ENCODE measurements at regions not wholly inside any gene's neighbourhood (a gene's known extent, or its start where the extent isn't known, plus 50 kb on each side); places are given as distances from the start of the nearest gene placed in this dataset.
"Not testable (repeated sequence)": the region's sequence is repeated elsewhere in the genome, so short reads cannot be mapped to it uniquely, and the experiment has no call there.

- no peaks in the 10 kb centered on the region for H3K9me3 ChIP-seq (ENCODE audit: control insufficient read depth, low read depth, low read length)
- H3K27me3 Mint-ChIP-seq (ENCODE audit: low read depth): peaks cover 7% of the 10 kb centered on the region
- no peak overlapping the region for H4K91ac ChIP-seq (ENCODE audit: insufficient read length, low read depth, low read length)
- no peak overlapping the region for H2AFZ ChIP-seq (ENCODE audit: low read length)
- no peak overlapping the region for H4K8ac ChIP-seq (replicated peaks; ENCODE audit: insufficient read length, low read depth, low read length)
- no peak overlapping the region for H2BK12ac ChIP-seq (ENCODE audit: insufficient read length, low read depth, low read length)
- H3T11ph ChIP-seq (ENCODE audit: low read length): no peak overlapping the region
- H3K18ac ChIP-seq (ENCODE audit: insufficient read length, low read depth, low read length): no peak overlapping the region
- no peak overlapping the region for H2BK5ac ChIP-seq (ENCODE audit: insufficient read length, low read length)
- no peak overlapping the region for H3K23ac ChIP-seq (ENCODE audit: insufficient read length, low read depth, low read length)
- H2BK120ac ChIP-seq (ENCODE audit: low read depth, low read length, poor library complexity, severe bottlenecking): no peak overlapping the region
- no peak overlapping the region for H3K4me2 ChIP-seq (ENCODE audit: insufficient read depth, insufficient read length, low read length)
- H4K20me1 ChIP-seq (ENCODE audit: control insufficient read depth, insufficient read depth, insufficient read length): no peaks in the 10 kb centered on the region
- H3K4me3 Mint-ChIP-seq: no peak overlapping the region; a peak in 1 of 5 replicates
- H3K79me1 ChIP-seq (ENCODE audit: insufficient read depth, low read depth, low read length, poor library complexity, severe bottlenecking): no peaks in the 10 kb centered on the region
- H3K23me2 ChIP-seq (ENCODE audit: insufficient read length, low read depth, low read length, poor library complexity, severe bottlenecking): peaks cover 2% of the 10 kb centered on the region
- H3K27me3 ChIP-seq (ENCODE audit: insufficient read depth, low read length): no peaks in the 10 kb centered on the region
- no peak overlapping the region for H3K14ac ChIP-seq (ENCODE audit: insufficient read depth, low read length)
- H3K79me2 ChIP-seq (ENCODE audit: insufficient read depth, low read length): no peaks in the 10 kb centered on the region
- DNase-seq: no peak
- H2AK5ac ChIP-seq (ENCODE audit: insufficient read length, low read length): no peak overlapping the region
- no CpG with 5 or more reads among the region's 8 CpGs for WGBS (ENCODE audit: extremely low coverage, insufficient read length, low lambda C conversion rate)
- H3K9ac ChIP-seq (ENCODE audit: extremely low read depth, insufficient read length, low read length): no peak overlapping the region
- H3K9me3 Mint-ChIP-seq: no peaks in the 10 kb centered on the region
- TF ChIP-seq, protein P1, sequence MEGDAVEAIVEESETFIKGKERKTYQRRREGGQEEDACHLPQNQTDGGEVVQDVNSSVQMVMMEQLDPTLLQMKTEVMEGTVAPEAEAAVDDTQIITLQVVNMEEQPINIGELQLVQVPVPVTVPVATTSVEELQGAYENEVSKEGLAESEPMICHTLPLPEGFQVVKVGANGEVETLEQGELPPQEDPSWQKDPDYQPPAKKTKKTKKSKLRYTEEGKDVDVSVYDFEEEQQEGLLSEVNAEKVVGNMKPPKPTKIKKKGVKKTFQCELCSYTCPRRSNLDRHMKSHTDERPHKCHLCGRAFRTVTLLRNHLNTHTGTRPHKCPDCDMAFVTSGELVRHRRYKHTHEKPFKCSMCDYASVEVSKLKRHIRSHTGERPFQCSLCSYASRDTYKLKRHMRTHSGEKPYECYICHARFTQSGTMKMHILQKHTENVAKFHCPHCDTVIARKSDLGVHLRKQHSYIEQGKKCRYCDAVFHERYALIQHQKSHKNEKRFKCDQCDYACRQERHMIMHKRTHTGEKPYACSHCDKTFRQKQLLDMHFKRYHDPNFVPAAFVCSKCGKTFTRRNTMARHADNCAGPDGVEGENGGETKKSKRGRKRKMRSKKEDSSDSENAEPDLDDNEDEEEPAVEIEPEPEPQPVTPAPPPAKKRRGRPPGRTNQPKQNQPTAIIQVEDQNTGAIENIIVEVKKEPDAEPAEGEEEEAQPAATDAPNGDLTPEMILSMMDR (conservative IDR thresholded peaks at IDR 0.05): no peak
- H4K5ac ChIP-seq (ENCODE audit: insufficient read length, low read depth, low read length): no peak overlapping the region
- H3K4me1 ChIP-seq (ENCODE audit: insufficient read depth, low read length): 0 out of 2 replicates have a peak, but pooled peaks cover 2% of the 10 kb centered on the region
- peaks cover 50 to 52% of the 10 kb centered on the region in 2 experiments for H3K4me1 Mint-ChIP-seq
- no peak overlapping the region for H3K27ac ChIP-seq (ENCODE audit: insufficient read length, low read depth, low read length)
- no peaks in the 10 kb centered on the region for H3K36me3 Mint-ChIP-seq (ENCODE audit: insufficient read depth in 1 of 3, low read depth in 3 of 3)
- no peak overlapping the region for H3K56ac ChIP-seq (ENCODE audit: insufficient read length, low read depth, low read length)
- no peak overlapping the region for H3K4ac ChIP-seq (ENCODE audit: low read depth, low read length)
- H3K27ac Mint-ChIP-seq: peak overlapping the region in 1 of 3 experiments; percentile 6; a peak in 1 of 7 replicates
- H2BK20ac ChIP-seq (ENCODE audit: low read depth, low read length, poor library complexity, severe bottlenecking): no peak overlapping the region
- H2BK15ac ChIP-seq (ENCODE audit: low read depth, low read length): no peak overlapping the region
Measured at GRCh38 chr2:16025211-16025875, 85.0 kb downstream of the MYCN start.

DNA sequence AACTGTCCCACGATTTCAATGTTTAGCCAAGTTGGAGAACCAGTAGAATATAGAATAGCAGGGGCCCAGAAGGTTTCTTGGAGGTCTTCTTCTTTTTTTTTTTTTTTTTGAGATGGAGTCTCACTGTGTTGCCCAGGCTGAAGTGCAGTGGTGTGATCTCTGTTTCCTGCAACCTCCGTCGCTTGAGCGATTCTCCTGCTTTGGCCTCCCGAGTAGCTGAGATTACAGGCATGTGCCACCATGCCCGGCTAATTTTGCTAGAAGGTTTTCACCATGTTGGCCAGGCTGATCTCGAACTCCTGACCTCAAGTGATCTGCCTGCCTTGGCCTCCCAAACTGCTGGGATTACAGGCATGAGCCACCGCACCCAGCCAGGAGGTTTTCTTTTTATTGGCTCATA lies 84.3 kb downstream of the MYCN start:
- not testable (repeated sequence) for H3K79me2 ChIP-seq (ENCODE audit: insufficient read depth, low read length); H4K20me1 ChIP-seq (ENCODE audit: control insufficient read depth, insufficient read depth, insufficient read length); H2AK5ac ChIP-seq (ENCODE audit: insufficient read length, low read length); H3T11ph ChIP-seq (ENCODE audit: low read length); H3K4me3 Mint-ChIP-seq; H2BK12ac ChIP-seq (ENCODE audit: insufficient read length, low read depth, low read length); H3K9me3 ChIP-seq (ENCODE audit: control insufficient read depth, low read depth, low read length); H3K18ac ChIP-seq (ENCODE audit: insufficient read length, low read depth, low read length); H3K4ac ChIP-seq (ENCODE audit: low read depth, low read length); H3K27ac Mint-ChIP-seq; H3K27me3 ChIP-seq (ENCODE audit: insufficient read depth, low read length); H3K36me3 Mint-ChIP-seq (ENCODE audit: insufficient read depth in 1 of 3, low read depth in 3 of 3); H3K9ac ChIP-seq (ENCODE audit: extremely low read depth, insufficient read length, low read length); H3K23ac ChIP-seq (ENCODE audit: insufficient read length, low read depth, low read length); H4K91ac ChIP-seq (ENCODE audit: insufficient read length, low read depth, low read length); H2BK5ac ChIP-seq (ENCODE audit: insufficient read length, low read length); H4K5ac ChIP-seq (ENCODE audit: insufficient read length, low read depth, low read length); H3K56ac ChIP-seq (ENCODE audit: insufficient read length, low read depth, low read length); H3K4me1 ChIP-seq (ENCODE audit: insufficient read depth, low read length); H4K8ac ChIP-seq (replicated peaks; ENCODE audit: insufficient read length, low read depth, low read length); H3K14ac ChIP-seq (ENCODE audit: insufficient read depth, low read length); H3K9me3 Mint-ChIP-seq; H3K27me3 Mint-ChIP-seq (ENCODE audit: low read depth); H2BK120ac ChIP-seq (ENCODE audit: low read depth, low read length, poor library complexity, severe bottlenecking); H2BK20ac ChIP-seq (ENCODE audit: low read depth, low read length, poor library complexity, severe bottlenecking); H3K79me1 ChIP-seq (ENCODE audit: insufficient read depth, low read depth, low read length, poor library complexity, severe bottlenecking); DNase-seq; H3K27ac ChIP-seq (ENCODE audit: insufficient read length, low read depth, low read length); H3K23me2 ChIP-seq (ENCODE audit: insufficient read length, low read depth, low read length, poor library complexity, severe bottlenecking); H2AFZ ChIP-seq (ENCODE audit: low read length); H2BK15ac ChIP-seq (ENCODE audit: low read depth, low read length); H3K4me2 ChIP-seq (ENCODE audit: insufficient read depth, insufficient read length, low read length)
- no CpG with 5 or more reads among the region's 8 CpGs for WGBS (ENCODE audit: extremely low coverage, insufficient read length, low lambda C conversion rate)
- peaks cover 51 to 54% of the 10 kb centered on the region in 2 experiments for H3K4me1 Mint-ChIP-seq

Measured in H9 (cell line).